IMR-90 (cell line): ENCODE measurements at regions not wholly inside any gene's neighbourhood (a gene's known extent, or its start where the extent isn't known, plus 50 kb on each side); places are given as distances from the start of the nearest gene placed in this dataset.

Experiments
- ATAC-seq: fragments of 200-7000 bp; cut with Tn5 transposase; 2 replicates; pipeline ENCODE4 v1.9.1; 2020; ENCODE audit warnings: low read depth, mild to moderate bottlenecking, moderate library complexity
- BruUV-seq: library from RNA; stranded (reverse); fragments of 400-500 nt; replicated peaks from 2 replicates; lab custom pipeline; 2021; lab: Mats Ljungman, UMichigan
- CTCF ChIA-PET: fragments of 300-600 bp; formaldehyde crosslinking; extraction: SDS; loops from one replicate; lab custom pipeline; 2021; ENCODE audit warnings: antibody characterized with exemption; lab: Yijun Ruan, JAX
- POLR2A ChIA-PET: fragments of 300-600 bp; sonication (Branson Sonifier 250); formaldehyde crosslinking; loops from one replicate; lab custom pipeline; 2022; ENCODE audit warnings: antibody characterized with exemption; ENCODE audit not compliant: unreplicated experiment; lab: Charles Lee
- DNase-seq: peaks from one replicate; pipeline ENCODE4 v3.0.0; 2013
- H2AFZ ChIP-seq: replicated peaks from 2 replicates; pipeline ENCODE3; 2013; ENCODE audit warnings: low read length, mild to moderate bottlenecking; ENCODE audit not compliant: poor library complexity
- H2AK5ac ChIP-seq: 2 replicates; pipeline ENCODE4 v1.6.1; 2013; ENCODE audit warnings: low read depth, low read length, inconsistent platforms
- H2AK9ac ChIP-seq: replicated peaks from 2 replicates; pipeline ENCODE3; 2013; ENCODE audit warnings: mild to moderate bottlenecking, low read depth, low read length, moderate library complexity; ENCODE audit not compliant: poor library complexity
- H2BK120ac ChIP-seq: 2 replicates; pipeline ENCODE4 v1.6.1; 2013; ENCODE audit warnings: low read depth, low read length, inconsistent platforms
- H2BK15ac ChIP-seq: 3 replicates; pipeline ENCODE4 v1.6.1; 2013; ENCODE audit warnings: low read depth, low read length, inconsistent platforms
- H2BK20ac ChIP-seq: 2 replicates; pipeline ENCODE4 v1.6.1; 2013; ENCODE audit warnings: low read depth, mild to moderate bottlenecking, inconsistent platforms, low read length, moderate library complexity
- H2BK5ac ChIP-seq: 2 replicates; pipeline ENCODE4 v1.6.1; 2013; ENCODE audit warnings: mild to moderate bottlenecking, low read depth, low read length, inconsistent platforms; ENCODE audit not compliant: poor library complexity, severe bottlenecking
- H3K14ac ChIP-seq: replicated peaks from 2 replicates; pipeline ENCODE4 v1.6.1; 2013; ENCODE audit warnings: low read depth, low read length, inconsistent platforms
- H3K18ac ChIP-seq: 2 replicates; pipeline ENCODE4 v1.6.1; 2013; ENCODE audit warnings: low read depth, low read length, control low read depth
- H3K23ac ChIP-seq: 2 replicates; pipeline ENCODE4 v1.6.1; 2013; ENCODE audit warnings: low read depth, low read length, inconsistent platforms
- H3K27ac ChIP-seq: 2 replicates; pipeline ENCODE4 v1.5.1; 2013; ENCODE audit warnings: mild to moderate bottlenecking, control low read depth, low read length; ENCODE audit not compliant: insufficient read depth
- H3K27me3 ChIP-seq: 2 replicates; pipeline ENCODE4 v1.6.1; 2013; ENCODE audit warnings: low read length; ENCODE audit not compliant: control insufficient read depth, insufficient read depth
- H3K36me3 ChIP-seq: 2 replicates; pipeline ENCODE4 v1.6.1; 2013; ENCODE audit warnings: low read length, mixed read lengths; ENCODE audit not compliant: control insufficient read depth, insufficient read depth
- H3K4ac ChIP-seq: 2 replicates; pipeline ENCODE4 v1.6.1; 2013; ENCODE audit warnings: low read depth, low read length, inconsistent platforms
- H3K4me1 ChIP-seq: 2 replicates; pipeline ENCODE4 v1.6.1; 2013; ENCODE audit warnings: low read length, mixed read lengths; ENCODE audit not compliant: control insufficient read depth, insufficient read depth
- H3K4me2 ChIP-seq: 2 replicates; pipeline ENCODE4 v1.6.1; 2013; ENCODE audit warnings: low read depth, mild to moderate bottlenecking, control low read depth, low read length, moderate library complexity
- H3K4me3 ChIP-seq: 2 replicates; pipeline ENCODE4 v1.5.1; 2013; ENCODE audit warnings: low read depth, mild to moderate bottlenecking, control low read depth, low read length, moderate library complexity; ENCODE audit not compliant: insufficient read depth
- H3K56ac ChIP-seq: 2 replicates; pipeline ENCODE4 v1.6.1; 2013; ENCODE audit warnings: low read length, inconsistent platforms; ENCODE audit not compliant: insufficient read depth; ENCODE audit errors: extremely low read depth
- H3K79me1 ChIP-seq, 2 experiments: 2 replicates each; pipeline ENCODE4 v1.6.1; 2013; ENCODE audit warnings: low read length in 2 of 2, inconsistent platforms in 1 of 2, low read depth in 1 of 2
- H3K9ac ChIP-seq: 2 replicates; pipeline ENCODE4 v1.6.1; 2013; ENCODE audit warnings: low read depth, low read length, control low read depth
- H3K9me1 ChIP-seq: 2 replicates; pipeline ENCODE4 v1.6.1; 2013; ENCODE audit warnings: low read length, inconsistent platforms; ENCODE audit not compliant: insufficient read depth
- H3K9me3 ChIP-seq: 2 replicates; pipeline ENCODE4 v1.6.1; 2013; ENCODE audit warnings: low read length; ENCODE audit not compliant: control insufficient read depth, insufficient read depth
- H4K20me1 ChIP-seq: 2 replicates; pipeline ENCODE4 v1.6.1; 2013; ENCODE audit warnings: low read length, inconsistent platforms; ENCODE audit not compliant: insufficient read depth
- H4K5ac ChIP-seq: 2 replicates; pipeline ENCODE4 v1.6.1; 2013; ENCODE audit warnings: mild to moderate bottlenecking, low read depth, low read length, control low read depth
- H4K8ac ChIP-seq, 2 experiments: 2 replicates each; pipeline ENCODE4 v1.6.1; 2013; ENCODE audit warnings: low read depth in 2 of 2, low read length in 2 of 2, control low read depth in 1 of 2, inconsistent platforms in 1 of 2
- H4K91ac ChIP-seq: 2 replicates; pipeline ENCODE4 v1.6.1; 2013; ENCODE audit warnings: low read depth, low read length, inconsistent platforms; ENCODE audit not compliant: insufficient read depth
- BHLHE40 ChIP-seq: fragments of 150-350 bp; IDR thresholded peaks from 2 replicates; pipeline ENCODE4 v1.6.1; 2016; ENCODE audit warnings: mild to moderate bottlenecking, low read depth, low read length
- CEBPB ChIP-seq: IDR thresholded peaks from 2 replicates; pipeline ENCODE4 v1.6.1; 2012; ENCODE audit warnings: low read depth, low read length, improper control_type of control experiment
- CHD1 ChIP-seq: IDR thresholded peaks from 2 replicates; pipeline ENCODE4 v1.6.1; 2012; ENCODE audit warnings: low read depth, low read length, improper control_type of control experiment
- ELK1 ChIP-seq: fragments of 150-350 bp; IDR thresholded peaks from 2 replicates; pipeline ENCODE4 v1.6.1; 2016; ENCODE audit warnings: low read depth, mild to moderate bottlenecking, low read length, moderate library complexity, borderline replicate concordance
- FOS ChIP-seq: fragments of 150-350 bp; IDR thresholded peaks from 2 replicates; pipeline ENCODE4 v1.6.1; 2016; ENCODE audit warnings: low read depth, low read length
- MAFK ChIP-seq: IDR thresholded peaks from 2 replicates; pipeline ENCODE4 v1.6.1; 2012; ENCODE audit warnings: low read depth, low read length, improper control_type of control experiment
- MAZ ChIP-seq: IDR thresholded peaks from 2 replicates; pipeline ENCODE4 v1.6.1; 2012; ENCODE audit warnings: low read depth, mild to moderate bottlenecking, low read length, improper control_type of control experiment, moderate library complexity, borderline replicate concordance
- MXI1 ChIP-seq: IDR thresholded peaks from 2 replicates; pipeline ENCODE4 v1.6.1; 2012; ENCODE audit warnings: low read depth, mild to moderate bottlenecking, low read length, moderate library complexity, borderline replicate concordance
- NFE2L2 ChIP-seq: fragments of 150-350 bp; IDR thresholded peaks from 2 replicates; pipeline ENCODE4 v1.6.1; 2016; ENCODE audit warnings: low read depth, mild to moderate bottlenecking, low read length
- POLR2A ChIP-seq: IDR thresholded peaks from 2 replicates; pipeline ENCODE4 v1.6.1; 2012; ENCODE audit warnings: mild to moderate bottlenecking, low read depth, low read length
- RAD21 ChIP-seq: IDR thresholded peaks from 2 replicates; pipeline ENCODE4 v1.6.1; 2012; ENCODE audit warnings: low read length, improper control_type of control experiment
- RCOR1 ChIP-seq: IDR thresholded peaks from 2 replicates; pipeline ENCODE4 v1.6.1; 2012; ENCODE audit warnings: mild to moderate bottlenecking, low read length, improper control_type of control experiment; ENCODE audit not compliant: insufficient replicate concordance
- RFX5 ChIP-seq: IDR thresholded peaks from 2 replicates; pipeline ENCODE4 v1.8.0; 2012; ENCODE audit warnings: low read depth, mild to moderate bottlenecking, low read length, moderate library complexity
- SMC3 ChIP-seq: fragments of 150-350 bp; IDR thresholded peaks from 2 replicates; pipeline ENCODE4 v1.6.1; 2016; ENCODE audit warnings: low read depth, mild to moderate bottlenecking, antibody characterized with exemption, low read length, moderate library complexity
- USF2 ChIP-seq: fragments of 150-350 bp; IDR thresholded peaks from 2 replicates; pipeline ENCODE4 v1.6.1; 2017; ENCODE audit warnings: mild to moderate bottlenecking, antibody characterized with exemption, low read length, low read depth
- WGBS, 2 experiments: methylation state at CpG; one replicate each; pipeline versions ENCODE4 v1.1.5 to v1.1.7; 2013; ENCODE audit warnings: missing lambda C conversion rate in 2 of 2; ENCODE audit not compliant: insufficient read length in 1 of 2; ENCODE audit errors: extremely low coverage in 2 of 2; 5-methylcytosine and 5-hydroxymethylcytosine counted together
- dilution Hi-C: fragments of 300-500 bp; cut with HindIII; formaldehyde crosslinking; loops from one replicate; pipeline ENCODE4 v1.14.3; 2018; ENCODE audit warnings: low sequenced_read_pairs; ENCODE audit not compliant: unreplicated experiment
- in situ Hi-C: fragments of 300-500 bp; cut with MboI; formaldehyde crosslinking; loops from 3 replicates; pipeline ENCODE4 v1.14.3; 2019; ENCODE audit warnings: low sequenced_read_pairs, inconsistent platforms, mixed read lengths
- intact Hi-C: fragments of 100-400 bp; cut with micrococcal nuclease; formaldehyde crosslinking; loops from 2 replicates; pipeline ENCODE4 v1.10.0; 2022
- TF ChIP-seq, protein P1 (sequence below): conservative IDR thresholded peaks from 2 replicates; pipeline ENCODE4 v1.5.1; 2012; ENCODE audit warnings: mild to moderate bottlenecking, low read depth, low read length, improper control_type of control experiment

DNA sequence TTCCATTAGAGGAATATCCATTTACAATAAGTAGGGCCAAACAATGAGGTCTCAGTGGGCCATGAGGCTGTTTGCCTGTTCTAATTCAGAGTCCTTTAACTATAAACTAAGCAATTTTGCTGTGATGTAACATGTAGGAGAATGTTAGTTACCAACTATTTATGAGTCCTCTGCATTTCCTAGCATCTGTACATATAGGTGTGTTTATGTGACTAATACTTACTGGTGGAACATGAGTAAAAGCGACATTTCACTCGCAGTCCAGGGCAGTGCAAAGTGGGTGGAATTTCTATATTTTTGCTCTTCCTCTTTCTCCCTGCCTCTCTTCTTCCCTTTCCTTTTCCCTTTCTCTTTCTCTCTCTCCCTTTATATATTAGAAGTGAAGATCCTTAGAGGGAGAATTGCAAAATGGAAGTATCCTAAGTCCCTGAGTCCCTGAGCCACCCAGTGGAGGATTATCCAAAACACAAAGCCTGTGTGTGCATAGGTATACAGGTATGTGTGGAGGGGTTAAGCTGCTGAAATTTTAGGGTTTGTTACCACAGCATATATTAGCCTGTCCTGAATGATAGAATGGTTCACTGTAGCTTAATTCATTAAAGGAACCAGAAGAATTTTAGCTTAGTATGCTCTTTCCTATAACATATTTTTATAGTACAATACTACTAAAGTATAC is 487.0 kb upstream of the FANCL start:
- in situ Hi-C loops = no loop called here

More for the DNA sequence above, 487.0 kb upstream of the FANCL start:
- no peak overlapping the region for H2BK15ac ChIP-seq
- intact Hi-C loops (no loop called here), dilution Hi-C loops (no loop called here)
- H3K4me2 ChIP-seq = no peak overlapping the region
- H2BK20ac ChIP-seq = no peak overlapping the region
- no peak overlapping the region for H4K91ac ChIP-seq
- no peak overlapping the region for H3K56ac ChIP-seq
- no peak for TF ChIP-seq NFE2L2
- TF ChIP-seq MAZ = no peak
- TF ChIP-seq CHD1 = no peak
- no peak for TF ChIP-seq BHLHE40
- TF ChIP-seq, protein P1, sequence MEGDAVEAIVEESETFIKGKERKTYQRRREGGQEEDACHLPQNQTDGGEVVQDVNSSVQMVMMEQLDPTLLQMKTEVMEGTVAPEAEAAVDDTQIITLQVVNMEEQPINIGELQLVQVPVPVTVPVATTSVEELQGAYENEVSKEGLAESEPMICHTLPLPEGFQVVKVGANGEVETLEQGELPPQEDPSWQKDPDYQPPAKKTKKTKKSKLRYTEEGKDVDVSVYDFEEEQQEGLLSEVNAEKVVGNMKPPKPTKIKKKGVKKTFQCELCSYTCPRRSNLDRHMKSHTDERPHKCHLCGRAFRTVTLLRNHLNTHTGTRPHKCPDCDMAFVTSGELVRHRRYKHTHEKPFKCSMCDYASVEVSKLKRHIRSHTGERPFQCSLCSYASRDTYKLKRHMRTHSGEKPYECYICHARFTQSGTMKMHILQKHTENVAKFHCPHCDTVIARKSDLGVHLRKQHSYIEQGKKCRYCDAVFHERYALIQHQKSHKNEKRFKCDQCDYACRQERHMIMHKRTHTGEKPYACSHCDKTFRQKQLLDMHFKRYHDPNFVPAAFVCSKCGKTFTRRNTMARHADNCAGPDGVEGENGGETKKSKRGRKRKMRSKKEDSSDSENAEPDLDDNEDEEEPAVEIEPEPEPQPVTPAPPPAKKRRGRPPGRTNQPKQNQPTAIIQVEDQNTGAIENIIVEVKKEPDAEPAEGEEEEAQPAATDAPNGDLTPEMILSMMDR = no peak
- TF ChIP-seq CEBPB = no peak
- TF ChIP-seq FOS = no peak
- TF ChIP-seq RFX5 = no peak
- no peak for TF ChIP-seq MAFK
- no peak for TF ChIP-seq RCOR1
- no peak for TF ChIP-seq POLR2A
- TF ChIP-seq RAD21 = no peak
- no peak for TF ChIP-seq SMC3
- TF ChIP-seq USF2 = no peak
- no peak for TF ChIP-seq ELK1
- TF ChIP-seq MXI1 = no peak
- no peak overlapping the region for H3K18ac ChIP-seq
- no peak overlapping the region for H3K27ac ChIP-seq
- H3K4ac ChIP-seq = no peak overlapping the region
- no peak overlapping the region for H2BK5ac ChIP-seq
- no TSS peak for BruUV-seq
- no peaks in the 10 kb centered on the region for H3K9me3 ChIP-seq
- CTCF ChIA-PET = no interaction called here
- no peaks in the 10 kb centered on the region for H3K9me1 ChIP-seq
- H2AK9ac ChIP-seq = no peak overlapping the region
- H4K5ac ChIP-seq = no peak overlapping the region
- H3K14ac ChIP-seq = no peak overlapping the region
- H3K23ac ChIP-seq = no peak overlapping the region
- no peak for DNase-seq
- H3K79me1 ChIP-seq = no peaks in the 10 kb centered on the region
- no peak overlapping the region for H2AFZ ChIP-seq
- no peak for ATAC-seq
- POLR2A ChIA-PET = no interaction called here
- H3K27me3 ChIP-seq = no peaks in the 10 kb centered on the region
- WGBS, 2 experiments = no CpG with 5 or more reads among the region's 2 CpGs
- H2BK120ac ChIP-seq = no peak overlapping the region
- no peaks in the 10 kb centered on the region for H4K20me1 ChIP-seq
- H4K8ac ChIP-seq = no peak overlapping the region
- H3K4me1 ChIP-seq = no peaks in the 10 kb centered on the region
- no peak overlapping the region for H3K4me3 ChIP-seq
- no peak overlapping the region for H3K9ac ChIP-seq
- no peaks in the 10 kb centered on the region for H3K36me3 ChIP-seq
- H2AK5ac ChIP-seq = no peak overlapping the region
